Hypothalamus (tissue), 51 donors: ENCODE measurements at regions not wholly inside any gene's neighbourhood (a gene's known extent, or its start where the extent isn't known, plus 50 kb on each side); places are given as distances from the start of the nearest gene placed in this dataset.
"Not testable (repeated sequence)": the region's sequence is repeated elsewhere in the genome, so short reads cannot be mapped to it uniquely, and the experiment has no call there.

Experiments used
- DNase-seq, 51 donors: peaks; one replicate each; lab custom pipeline; 2025; lab: John Stamatoyannopoulos, UW

DNA sequence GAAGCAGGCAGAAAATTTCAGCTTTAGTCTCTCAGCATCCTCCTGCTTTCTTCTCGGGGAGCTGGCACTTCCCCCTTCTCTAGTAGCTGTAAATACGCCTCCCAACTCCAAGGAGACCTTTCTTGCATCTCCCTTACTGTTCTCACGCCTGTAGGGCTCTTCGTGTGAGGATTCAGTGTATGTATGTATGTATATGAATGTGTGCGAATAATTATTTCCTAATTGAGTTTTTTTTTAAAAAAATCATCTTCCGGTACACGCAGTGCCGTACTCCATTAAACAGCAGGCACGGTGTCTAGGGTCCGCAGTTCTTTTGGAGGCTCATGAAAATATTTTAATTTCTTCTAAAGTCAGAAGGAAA, 85.4 kb downstream of the HFE start:
- DNase-seq, result peak in 2 of 51 donors; percentile 43 to 78

DNA sequence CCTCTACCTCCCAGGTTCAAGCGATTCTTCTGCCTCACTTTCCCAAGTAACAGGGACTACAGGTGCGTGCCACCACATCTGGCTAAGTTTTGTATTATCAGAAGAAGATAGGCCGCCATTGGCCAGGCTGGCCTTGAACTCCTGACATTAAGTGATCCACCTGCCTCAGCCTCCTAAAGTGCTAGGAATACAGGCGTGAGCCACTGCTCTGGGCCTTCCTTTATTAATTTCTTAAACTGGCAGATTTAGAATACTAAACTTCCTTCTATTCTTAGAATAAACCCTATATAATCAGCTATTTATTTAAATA, 86.6 kb downstream of the HFE start:
- no peak for DNase-seq

DNA sequence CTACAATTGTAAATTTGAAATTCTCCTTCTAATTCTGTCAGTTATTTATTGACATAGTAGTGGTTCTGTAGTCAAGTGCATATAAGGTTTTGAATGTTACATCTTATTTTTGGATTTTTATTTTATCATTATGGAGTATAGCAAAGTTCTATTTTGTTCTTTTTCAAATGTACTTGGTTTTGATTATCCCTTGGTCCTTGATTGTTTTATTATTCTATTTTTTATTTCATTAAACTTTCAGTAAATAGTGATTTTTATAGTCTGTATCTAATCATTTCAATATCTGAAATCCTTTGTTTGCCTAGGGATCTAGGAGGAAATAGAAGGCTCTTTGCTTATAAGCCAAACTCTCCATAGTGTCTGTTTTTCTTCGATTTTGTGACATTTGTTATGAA, 87.8 kb downstream of the HFE start:
- no peak for DNase-seq

DNA sequence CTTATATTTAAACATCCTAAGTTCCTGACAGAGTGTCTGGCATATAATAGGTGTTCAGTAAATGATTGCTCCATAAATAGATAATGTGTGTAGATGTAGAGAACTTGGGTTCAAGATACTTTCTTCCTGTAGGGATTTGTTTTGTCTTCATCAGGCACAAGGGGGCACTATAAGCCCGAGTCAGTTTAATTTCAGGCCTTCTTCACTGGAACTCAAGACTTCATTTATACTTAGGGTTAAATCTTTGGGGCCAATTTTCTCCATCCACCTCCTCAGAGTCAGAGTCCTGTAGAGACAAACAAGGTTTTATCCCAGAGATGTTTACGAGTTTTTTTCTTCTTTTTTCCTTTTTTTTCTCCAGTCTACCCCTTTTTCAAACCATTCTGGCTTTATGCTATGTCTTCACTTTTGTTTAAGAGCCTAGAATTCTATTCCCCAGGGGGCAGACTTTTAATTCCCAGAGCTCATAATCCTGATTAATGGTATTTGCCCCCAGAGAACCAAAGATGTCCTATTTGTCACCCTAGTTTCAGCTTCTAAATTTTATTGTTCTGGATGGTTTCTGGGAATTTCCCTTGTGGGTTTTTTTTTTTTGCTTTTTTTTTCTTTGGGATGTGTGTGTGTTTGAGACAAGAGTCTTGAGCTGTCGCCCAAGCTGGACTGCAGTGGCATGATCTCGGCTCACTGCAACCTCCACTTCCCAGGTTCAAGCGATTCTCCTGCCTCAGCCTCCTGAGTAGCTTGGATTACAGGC, 88.4 kb downstream of the HFE start:
- peak in 9 of 51 donors; percentile 7 to 52 (median 18) for DNase-seq

DNA sequence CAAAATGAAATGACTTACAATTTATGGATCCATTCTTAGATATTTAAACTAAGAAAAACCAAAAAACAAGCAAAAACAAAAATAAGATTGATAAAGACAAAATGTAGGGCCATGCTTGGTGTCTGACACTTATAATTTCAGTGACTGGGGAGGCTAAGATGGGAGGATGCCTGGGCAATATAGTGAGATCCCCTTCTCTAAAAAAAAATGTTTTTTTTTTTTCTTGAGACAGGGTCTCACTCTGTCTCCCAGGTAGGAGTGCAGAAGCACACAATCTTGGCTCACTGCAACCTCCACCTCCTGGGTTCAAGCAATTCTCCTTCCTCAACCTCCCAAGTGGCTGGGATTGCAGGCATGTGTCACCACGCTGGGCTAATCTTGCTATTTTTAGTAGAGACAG, 92.4 kb downstream of the HFE start:
- DNase-seq, result no peak

DNA sequence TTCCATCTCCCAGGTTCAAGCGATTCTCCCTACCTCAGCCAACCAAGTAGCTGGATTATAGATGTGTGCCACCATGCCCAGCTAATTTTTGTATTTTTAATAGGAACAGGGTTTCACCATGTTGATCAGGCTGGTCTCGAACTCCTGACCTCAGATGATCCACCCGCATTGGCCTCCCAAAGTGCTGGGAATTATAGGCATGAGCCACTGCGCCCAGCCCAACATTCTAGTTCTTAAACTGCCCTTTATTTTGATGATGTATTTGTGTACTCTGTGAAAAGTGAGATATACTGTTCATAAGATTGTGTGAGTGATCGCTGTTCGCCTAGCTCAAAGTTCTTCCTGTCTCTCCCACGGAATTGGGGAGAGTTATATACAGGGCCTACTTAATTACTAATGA, 93.1 kb downstream of the HFE start:
- DNase-seq, result no peak

DNA sequence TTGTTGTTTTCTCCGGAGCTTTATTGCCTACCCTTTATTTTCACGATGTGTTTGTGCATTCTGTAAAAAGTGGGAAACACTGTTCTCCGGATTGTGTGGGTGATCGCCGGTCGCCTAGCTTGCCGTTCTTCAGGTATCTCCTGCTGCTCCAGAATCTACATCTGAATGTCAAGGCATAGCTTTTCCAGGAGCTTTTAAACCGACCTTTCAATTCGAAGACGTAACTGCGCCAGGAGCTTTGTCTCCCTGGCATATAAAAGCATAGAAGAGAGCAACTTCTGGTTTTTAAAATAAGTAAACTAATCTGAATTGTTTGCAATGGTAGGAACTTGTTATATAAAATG, 96.0 kb downstream of the HFE start:
- DNase-seq, result peak in 4 of 51 donors; percentile 42 to 69 (median 52)

DNA sequence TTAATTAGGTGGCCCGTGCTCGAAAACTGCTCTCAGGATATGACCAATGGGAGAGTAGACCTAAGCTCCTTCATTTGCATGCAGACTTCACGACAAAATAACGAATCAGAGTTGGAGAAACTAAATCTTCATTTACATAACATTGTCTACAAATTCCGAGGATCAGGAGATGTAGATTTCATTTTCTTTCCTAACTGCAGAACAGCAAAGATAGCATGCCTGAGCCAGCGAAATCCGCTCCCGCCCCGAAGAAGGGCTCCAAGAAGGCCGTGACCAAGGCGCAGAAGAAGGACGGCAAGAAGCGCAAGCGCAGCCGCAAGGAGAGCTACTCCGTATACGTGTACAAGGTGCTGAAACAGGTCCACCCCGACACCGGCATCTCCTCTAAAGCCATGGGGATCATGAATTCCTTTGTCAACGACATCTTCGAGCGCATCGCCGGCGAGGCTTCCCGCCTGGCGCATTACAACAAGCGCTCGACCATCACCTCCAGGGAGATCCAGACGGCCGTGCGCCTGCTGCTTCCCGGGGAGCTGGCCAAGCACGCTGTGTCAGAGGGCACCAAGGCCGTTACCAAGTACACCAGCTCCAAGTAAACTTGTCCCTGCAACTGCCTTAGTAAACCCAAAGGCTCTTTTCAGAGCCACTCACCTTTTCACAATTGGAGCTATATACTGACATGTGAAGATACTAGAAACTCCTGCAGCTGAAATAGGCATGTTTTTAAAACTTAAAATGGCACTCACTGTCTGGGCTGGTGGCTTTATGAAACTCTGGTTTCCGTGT, 96.5 kb downstream of the HFE start:
- peak in 41 of 51 donors; percentile 7 to 88 (median 36) for DNase-seq

DNA sequence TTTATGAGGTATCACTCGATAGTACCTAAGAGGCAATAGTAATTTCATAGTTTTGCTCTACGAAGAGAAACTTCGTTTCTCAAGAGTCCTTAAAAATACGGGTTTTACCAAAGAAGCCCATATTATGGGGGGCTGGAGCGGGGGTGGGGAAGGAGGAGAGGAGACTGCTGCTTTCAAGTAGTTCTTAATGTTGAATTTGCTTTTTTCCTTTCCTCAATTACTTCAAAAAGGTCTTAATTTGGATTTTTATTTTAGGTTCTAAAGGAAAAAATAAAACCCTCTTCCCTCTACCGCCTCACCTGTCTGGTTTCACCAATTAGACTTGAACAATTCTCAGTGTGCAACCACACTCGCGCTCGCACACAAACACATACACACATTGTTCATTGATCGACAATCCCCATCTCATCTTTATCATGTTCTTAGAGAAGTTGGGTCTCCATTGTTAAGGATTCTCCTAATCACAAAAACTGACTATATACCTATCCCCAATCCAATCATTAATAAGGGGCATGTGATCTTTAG, 97.2 kb downstream of the HFE start:
- DNase-seq, result no peak

DNA sequence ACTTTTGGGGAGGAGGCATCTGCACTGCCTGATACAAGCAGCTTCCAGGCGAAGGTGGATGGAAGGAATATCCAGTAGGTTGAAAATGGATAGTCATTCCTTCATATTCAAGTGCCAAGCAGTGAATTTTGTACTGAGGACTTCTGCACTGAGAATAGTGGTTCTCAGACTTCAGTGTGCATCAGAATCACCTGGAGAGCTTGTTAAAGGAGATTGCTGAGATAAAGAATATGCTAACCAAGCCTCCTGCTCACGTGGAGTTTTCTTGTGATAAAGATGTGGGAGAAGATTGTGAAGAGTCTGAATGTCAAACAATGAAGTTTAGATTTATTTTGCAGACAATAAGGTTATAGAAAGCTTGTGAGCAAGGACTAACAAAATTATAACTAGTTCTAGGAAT, 97.8 kb downstream of the HFE start:
- DNase-seq, result no peak

DNA sequence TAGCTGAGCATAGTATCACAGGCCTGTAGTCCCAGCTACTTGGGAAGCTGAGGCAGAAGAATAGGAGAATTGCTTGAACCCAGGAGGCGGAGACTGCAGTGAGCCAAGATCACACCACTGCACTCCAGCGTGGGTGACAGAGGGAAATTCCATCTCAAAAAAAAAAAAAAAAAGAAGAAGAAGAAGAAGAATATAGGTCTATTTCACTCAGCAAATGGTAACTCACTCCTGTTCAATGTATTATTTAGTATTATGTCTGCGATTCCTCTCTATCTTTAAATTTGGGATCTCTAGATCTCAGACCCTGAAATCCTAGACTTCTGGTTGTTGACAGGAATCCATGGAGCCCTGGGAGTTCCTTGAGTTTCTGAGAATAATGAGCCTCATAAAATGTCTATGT, 98.6 kb downstream of the HFE start:
- DNase-seq, result no peak

DNA sequence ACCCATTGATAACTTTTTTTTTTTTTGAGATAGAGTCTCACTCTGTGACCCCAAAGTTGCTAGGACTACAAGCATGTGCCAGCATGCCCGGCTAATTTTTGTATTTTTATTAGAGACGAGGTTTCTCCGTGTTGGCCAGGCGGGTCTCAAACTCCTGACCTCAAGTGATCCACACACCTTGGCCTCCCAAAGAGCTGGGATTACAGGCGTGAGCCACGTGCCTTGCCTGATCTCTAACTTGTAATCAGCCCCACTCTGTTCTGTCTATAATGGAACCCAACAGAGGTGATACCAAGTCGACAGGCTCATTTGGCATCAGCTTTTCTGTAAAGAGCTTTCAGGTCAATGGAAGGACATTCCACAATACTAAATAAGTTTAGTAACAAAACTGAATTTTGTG, 99.4 kb downstream of the HFE start:
- DNase-seq, result no peak

DNA sequence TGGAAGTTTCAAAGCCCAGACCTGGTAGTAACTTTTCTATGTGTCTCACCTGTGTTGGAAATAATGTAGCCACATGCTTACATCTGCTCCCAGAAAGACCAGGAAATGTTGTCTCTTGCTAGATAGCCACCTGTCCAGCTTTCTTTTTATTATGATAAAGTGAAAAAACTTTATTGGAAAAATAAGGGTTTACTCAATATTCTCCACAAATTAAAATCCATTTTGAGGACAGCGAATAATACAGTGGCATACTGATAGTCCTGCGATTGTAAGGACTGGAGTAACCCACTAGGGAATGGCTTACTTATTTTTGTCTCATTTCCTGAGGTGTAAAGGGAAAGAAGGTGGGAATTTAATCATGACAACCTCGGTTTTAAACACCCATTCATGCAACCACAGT, 100.1 kb downstream of the HFE start:
- DNase-seq, result no peak

DNA sequence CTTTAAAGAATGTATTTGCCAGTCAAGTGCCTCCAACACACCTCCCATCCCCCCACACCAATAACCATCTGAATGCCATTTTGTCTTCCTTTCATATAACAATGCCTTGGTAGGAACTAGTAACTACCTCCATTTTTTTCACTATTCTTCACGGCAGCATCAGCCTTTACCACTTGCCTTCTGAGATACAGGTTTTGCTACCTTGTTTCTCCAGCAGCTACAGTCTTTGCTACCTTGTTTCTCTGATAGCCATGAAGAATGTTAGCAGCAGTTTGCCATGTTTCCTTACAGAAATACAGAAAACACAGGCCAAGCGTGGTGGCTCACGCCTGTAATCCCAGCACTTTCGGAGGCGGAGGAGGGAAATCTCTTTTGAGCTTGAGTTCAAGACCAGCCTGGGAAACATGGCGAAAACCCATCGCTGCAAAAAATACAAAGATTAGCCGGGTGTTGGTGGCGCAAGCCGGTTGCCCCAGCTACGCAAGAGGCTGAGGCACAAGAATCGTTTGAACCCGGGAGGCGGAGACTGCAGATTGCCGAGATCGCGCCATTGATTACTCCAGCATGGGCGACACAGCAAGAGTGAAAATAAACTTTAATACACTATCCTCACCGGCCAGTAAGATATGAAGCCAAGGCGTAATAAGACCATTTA, 100.9 kb downstream of the HFE start:
- DNase-seq, result peak in 4 of 51 donors; percentile 4 to 59 (median 12)

DNA sequence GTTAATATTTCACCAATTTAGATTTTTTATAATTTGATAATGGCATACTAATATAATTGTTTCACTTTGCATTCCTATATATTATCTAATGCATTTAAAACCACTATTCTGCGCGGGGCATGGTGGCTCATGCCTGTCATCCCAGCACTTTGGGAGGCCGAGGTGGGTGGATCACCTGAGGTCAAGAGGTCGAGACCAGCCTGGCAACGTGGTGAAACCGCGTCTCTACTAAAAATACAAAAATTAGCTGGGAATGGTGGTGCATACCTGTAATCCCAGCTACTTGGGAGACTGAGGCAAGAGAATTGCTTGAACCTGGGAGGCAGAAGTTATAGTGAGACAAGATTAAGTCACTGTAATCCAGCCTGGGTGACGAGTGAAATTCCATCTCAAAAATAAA, 104.3 kb downstream of the HFE start:
- DNase-seq, result not testable (repeated sequence)

DNA sequence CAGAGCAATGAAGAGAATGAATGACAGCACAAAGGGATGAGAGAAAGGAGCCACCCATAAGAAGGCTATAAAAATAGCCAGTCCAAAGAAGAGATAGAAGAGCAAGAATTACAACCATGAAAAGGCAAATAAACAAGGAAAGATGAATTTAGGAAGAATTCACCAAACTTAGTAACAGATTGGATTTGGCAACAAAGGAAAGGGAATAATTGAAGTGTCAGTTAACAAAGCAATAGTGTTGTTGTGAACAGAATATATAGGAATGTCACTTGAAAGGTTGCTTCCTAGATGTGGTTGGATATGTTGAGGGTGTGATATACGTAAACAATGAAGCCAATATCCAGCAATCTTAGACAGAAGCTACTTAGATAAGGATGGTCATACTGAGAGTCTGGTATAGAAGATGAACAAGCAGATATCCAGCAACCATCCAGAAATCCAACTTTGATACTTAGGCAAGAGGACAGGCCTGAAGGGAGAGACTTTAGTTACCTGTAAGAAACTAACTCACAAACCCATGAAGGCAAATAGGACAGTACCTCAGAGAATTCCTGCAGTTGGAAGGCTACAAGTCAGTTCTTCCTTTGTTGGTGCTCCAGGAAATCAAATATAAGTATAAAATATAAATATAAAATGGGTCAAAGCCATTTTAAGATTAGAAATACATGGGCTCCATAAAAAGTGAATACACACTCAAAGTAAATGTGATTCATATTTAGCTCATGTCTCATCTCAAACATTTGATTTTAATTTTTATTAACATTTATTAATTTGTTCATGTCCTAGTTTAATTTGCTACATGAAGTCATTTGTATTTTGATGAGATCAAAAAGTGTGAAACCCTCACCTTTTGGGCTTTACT, 106.5 kb downstream of the HFE start:
- no peak for DNase-seq

DNA sequence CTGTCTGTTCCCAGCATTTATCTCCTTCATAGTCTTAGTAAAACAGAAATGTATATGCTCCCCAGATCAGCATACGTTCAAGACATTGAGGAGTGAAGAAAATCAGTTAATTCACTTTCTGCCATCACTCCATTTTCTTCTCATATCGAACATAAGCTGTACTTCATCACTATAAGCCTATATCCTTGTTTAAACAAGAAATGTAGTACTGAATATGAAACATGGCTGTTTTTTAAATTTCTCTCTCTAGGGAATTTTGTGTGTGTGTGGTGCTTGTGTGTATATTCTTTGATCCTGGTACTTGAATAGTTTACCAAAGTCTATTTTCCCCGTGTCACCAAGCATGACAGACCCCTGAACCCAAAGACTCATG, 107.1 kb downstream of the HFE start:
- no peak for DNase-seq

DNA sequence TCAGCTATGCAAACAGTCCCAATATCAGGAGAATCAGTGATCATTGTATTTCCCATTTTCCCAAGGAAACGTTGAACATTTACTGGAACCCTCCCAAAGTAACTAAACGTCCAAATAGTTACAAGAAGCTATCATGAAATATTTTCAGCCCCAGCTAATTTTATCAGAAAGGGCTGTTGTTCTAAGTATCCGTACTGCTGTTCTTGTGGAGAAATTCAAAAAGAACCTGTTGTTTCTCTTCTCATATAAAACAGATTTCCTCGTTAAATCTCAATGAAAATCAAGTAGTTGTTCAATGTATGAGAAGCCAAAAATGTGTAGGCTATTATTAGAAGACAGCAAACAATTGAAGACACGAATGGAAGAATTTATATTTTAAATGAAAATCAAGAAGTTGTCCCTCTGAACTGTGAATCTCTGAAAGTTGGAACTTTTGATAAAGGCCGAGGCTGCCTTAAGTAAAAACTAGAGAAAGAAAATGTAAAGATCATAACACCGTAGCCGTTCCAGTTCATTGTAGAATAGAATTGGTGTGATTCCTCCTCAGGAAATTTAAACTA, 107.7 kb downstream of the HFE start:
- no peak for DNase-seq

DNA sequence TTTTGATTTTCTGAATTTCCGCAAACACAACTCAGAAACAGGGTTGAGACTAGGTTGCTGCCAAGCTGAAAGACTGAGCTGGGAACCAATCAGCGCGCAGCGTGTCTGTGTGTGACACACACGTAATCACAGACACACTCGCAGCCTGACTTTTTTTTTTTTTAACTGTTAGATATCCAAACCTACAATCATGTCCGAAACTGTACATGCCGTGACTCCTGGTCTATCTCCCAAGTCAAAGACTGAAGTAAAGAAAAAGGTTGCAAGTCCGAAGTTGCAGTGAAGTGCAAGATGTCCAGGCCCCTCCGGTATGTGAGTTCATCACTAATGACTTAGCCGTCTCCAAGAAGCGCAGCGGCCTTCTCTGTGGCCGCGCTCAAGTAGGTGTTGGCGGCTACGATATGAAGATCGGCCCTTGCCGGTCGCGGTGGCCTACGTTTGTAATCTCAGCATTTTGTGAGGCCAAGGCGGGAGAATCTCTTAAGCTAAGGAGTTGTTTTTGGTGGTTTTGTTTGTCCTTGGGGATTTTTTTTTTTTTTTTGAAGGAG, 108.2 kb downstream of the HFE start:
- DNase-seq, result peak in 49 of 51 donors; percentile 10 to 97 (median 82)
